BLaER1 treated with 17β-estradiol and CSF1 and Interleukin-3, amounts not matched to agents 10 nM and 100 nM (cell line): ENCODE measurements at regions not wholly inside any gene's neighbourhood (a gene's known extent, or its start where the extent isn't known, plus 50 kb on each side); places are given as distances from the start of the nearest gene placed in this dataset.

Source experiments
- H3K27ac ChIP-seq, 11 experiments: shearing (Covaris generic); formaldehyde crosslinking; 2 replicates each; pipeline ENCODE4 v1.8.1; 2022
- H3K27me3 ChIP-seq, 11 experiments: shearing (Covaris generic); formaldehyde crosslinking; 2 replicates each; pipeline ENCODE4 v1.8.1; 2022
- H3K36me3 ChIP-seq, 11 experiments: shearing (Covaris generic); formaldehyde crosslinking; 2 replicates each; pipeline ENCODE4 v1.8.1; 2022
- H3K4me1 ChIP-seq, 10 experiments: shearing (Covaris generic); formaldehyde crosslinking; 2 replicates each; pipeline ENCODE4 v1.8.1; 2022
- H3K4me2 ChIP-seq, 11 experiments: shearing (Covaris generic); formaldehyde crosslinking; 2 replicates each; pipeline ENCODE4 v1.8.1; 2022
- H3K4me3 ChIP-seq, 10 experiments: shearing (Covaris generic); formaldehyde crosslinking; 2 replicates each; pipeline ENCODE4 v1.8.1; 2022
- H3K9ac ChIP-seq, 11 experiments: shearing (Covaris generic); formaldehyde crosslinking; 2 replicates each; pipeline ENCODE4 v1.8.1; 2022
- H3K9me3 ChIP-seq, 11 experiments: shearing (Covaris generic); formaldehyde crosslinking; replicated peaks in 1 of 11; 2 replicates each; pipeline ENCODE4 v1.8.1; 2022
- H4K20me1 ChIP-seq, 11 experiments: shearing (Covaris generic); formaldehyde crosslinking; 2 replicates each; pipeline ENCODE4 v1.8.1; 2022
- Cebpa-rat ChIP-seq, 11 experiments: shearing (Covaris generic); IDR thresholded peaks; 2 replicates each; pipeline ENCODE4 v1.8.1; 2022

- Histone ChIP-seq H3K4me1 (peaks cover 5 to 10% (median 9%) of the 10 kb centered on the region in 10 experiments; a peak in 16 of 20 replicates), H3K4me2 (no peak overlapping the region), H3K27me3 (0 out of 22 replicates have a peak, but pooled peaks cover 0 to 4% (median 0%) of the 10 kb centered on the region in 11 experiments), H3K9me3 (no peaks in the 10 kb centered on the region), H4K20me1 (no peaks in the 10 kb centered on the region; a peak in 1 of 22 replicates), H3K36me3 (no peaks in the 10 kb centered on the region), H3K27ac (no peak overlapping the region), H3K9ac (no peak overlapping the region), H3K4me3 (no peak overlapping the region)
- TF ChIP-seq Cebpa-rat (IDR thresholded peaks at IDR 0.05): no peak
Measured at GRCh38 chr15:70290708-70291107, 193.0 kb upstream of the TLE3 start.

GRCh38 chr15:70289191-70289955 lies 191.7 kb upstream of the TLE3 start:
- Histone ChIP-seq H3K4me3 (no peak overlapping the region), H3K4me2 (0 out of 22 replicates have a peak overlapping the region, but pooled peaks of 2 of the 11 experiments have one; percentile 7 to 15), H3K9ac (no peak overlapping the region), H4K20me1 (no peaks in the 10 kb centered on the region; a peak in 1 of 22 replicates), H3K4me1 (peaks cover 9 to 13% (median 10%) of the 10 kb centered on the region in 10 experiments), H3K27me3 (0 out of 22 replicates have a peak, but pooled peaks cover 0 to 4% (median 0%) of the 10 kb centered on the region in 11 experiments), H3K9me3 (no peaks in the 10 kb centered on the region), H3K27ac (no peak overlapping the region), H3K36me3 (no peaks in the 10 kb centered on the region)
- TF ChIP-seq Cebpa-rat (IDR thresholded peaks at IDR 0.05): no peak

GRCh38 chr15:70286113-70286806 lies 188.5 kb upstream of the TLE3 start:
- no peak for TF ChIP-seq Cebpa-rat (IDR thresholded peaks at IDR 0.05)
- H3K4me2 ChIP-seq: peak overlapping the region in 8 of 11 experiments; percentile 30 to 57 (median 40); a peak in 14 of 22 replicates
- no peak overlapping the region for H3K9ac ChIP-seq
- H4K20me1 ChIP-seq: no peaks in the 10 kb centered on the region; a peak in 2 of 22 replicates
- peaks cover 19 to 32% (median 23%) of the 10 kb centered on the region in 10 experiments for H3K4me1 ChIP-seq
- H3K9me3 ChIP-seq: no peaks in the 10 kb centered on the region
- 0 out of 22 replicates have a peak, but pooled peaks cover 0 to 4% (median 0%) of the 10 kb centered on the region in 11 experiments for H3K27me3 ChIP-seq
- no peaks in the 10 kb centered on the region for H3K36me3 ChIP-seq
- H3K4me3 ChIP-seq: no peak overlapping the region
- H3K27ac ChIP-seq: no peak overlapping the region

- H3K36me3 ChIP-seq: no peaks in the 10 kb centered on the region
- TF ChIP-seq Cebpa-rat (IDR thresholded peaks at IDR 0.05): no peak
- 0 out of 22 replicates have a peak, but pooled peaks cover 0 to 2% (median 0%) of the 10 kb centered on the region in 11 experiments for H3K27me3 ChIP-seq
- peaks cover 20 to 34% (median 24%) of the 10 kb centered on the region in 10 experiments for H3K4me1 ChIP-seq
- H3K27ac ChIP-seq: 0 out of 22 replicates have a peak overlapping the region, but pooled peaks of 1 of the 11 experiments have one; percentile 9
- no peaks in the 10 kb centered on the region for H3K9me3 ChIP-seq
- no peak overlapping the region for H3K9ac ChIP-seq
- H3K4me3 ChIP-seq: no peak overlapping the region
- H3K4me2 ChIP-seq: peak overlapping the region in 5 of 11 experiments; percentile 15 to 45 (median 30); a peak in 8 of 22 replicates
- H4K20me1 ChIP-seq: no peaks in the 10 kb centered on the region; a peak in 1 of 22 replicates
Measured at GRCh38 chr15:70284438-70285214, 186.9 kb upstream of the TLE3 start.

- Histone ChIP-seq H3K27me3 (no peaks in the 10 kb centered on the region), H3K4me2 (peak overlapping the region in 1 of 11 experiments; percentile 31; a peak in 1 of 22 replicates), H3K27ac (no peak overlapping the region), H3K4me3 (no peak overlapping the region), H3K9ac (no peak overlapping the region), H3K4me1 (peaks cover 20 to 34% (median 24%) of the 10 kb centered on the region in 10 experiments), H3K9me3 (no peaks in the 10 kb centered on the region), H3K36me3 (no peaks in the 10 kb centered on the region), H4K20me1 (no peaks in the 10 kb centered on the region; a peak in 1 of 22 replicates)
- TF ChIP-seq Cebpa-rat (IDR thresholded peaks at IDR 0.05): no peak
Measured at GRCh38 chr15:70283511-70283910, 185.8 kb upstream of the TLE3 start.

- Histone ChIP-seq H3K4me1 (peaks cover 20 to 34% (median 24%) of the 10 kb centered on the region in 10 experiments), H3K4me3 (no peak overlapping the region), H3K4me2 (peak overlapping the region; percentile 1 to 58 (median 40); a peak in 19 of 22 replicates), H3K27ac (0 out of 22 replicates have a peak overlapping the region, but pooled peaks of 1 of the 11 experiments have one; percentile 4), H3K36me3 (no peaks in the 10 kb centered on the region), H3K9ac (no peak overlapping the region), H3K27me3 (0 out of 22 replicates have a peak, but pooled peaks cover 0 to 7% (median 0%) of the 10 kb centered on the region in 11 experiments), H3K9me3 (no peaks in the 10 kb centered on the region), H4K20me1 (peaks cover 0 to 2% (median 0%) of the 10 kb centered on the region in 11 experiments; a peak in 2 of 22 replicates)
- TF ChIP-seq Cebpa-rat (IDR thresholded peaks at IDR 0.05): no peak
Measured at GRCh38 chr15:70281811-70282307, 184.1 kb upstream of the TLE3 start.

- H3K9me3 ChIP-seq: no peaks in the 10 kb centered on the region
- H3K4me2 ChIP-seq: peak overlapping the region; percentile 1 to 58 (median 40); a peak in 17 of 22 replicates
- no peaks in the 10 kb centered on the region for H3K36me3 ChIP-seq
- TF ChIP-seq Cebpa-rat (IDR thresholded peaks at IDR 0.05): no peak
- H3K4me1 ChIP-seq: peaks cover 17 to 34% (median 21%) of the 10 kb centered on the region in 10 experiments
- H3K27me3 ChIP-seq: 0 out of 22 replicates have a peak, but pooled peaks cover 0 to 7% (median 0%) of the 10 kb centered on the region in 11 experiments
- H3K4me3 ChIP-seq: no peak overlapping the region
- H3K9ac ChIP-seq: no peak overlapping the region
- H3K27ac ChIP-seq: no peak overlapping the region
- peaks cover 0 to 2% (median 0%) of the 10 kb centered on the region in 11 experiments; a peak in 2 of 22 replicates for H4K20me1 ChIP-seq
Measured at GRCh38 chr15:70281261-70281810, 183.6 kb upstream of the TLE3 start.

- no peak overlapping the region for H3K27ac ChIP-seq
- H3K4me3 ChIP-seq: no peak overlapping the region
- no peaks in the 10 kb centered on the region for H3K36me3 ChIP-seq
- TF ChIP-seq Cebpa-rat (IDR thresholded peaks at IDR 0.05): no peak
- H4K20me1 ChIP-seq: peaks cover 0 to 2% (median 0%) of the 10 kb centered on the region in 11 experiments; a peak in 2 of 22 replicates
- H3K9ac ChIP-seq: no peak overlapping the region
- peak overlapping the region in 1 of 11 experiments; percentile 6; a peak in 1 of 22 replicates for H3K4me2 ChIP-seq
- H3K27me3 ChIP-seq: 0 out of 22 replicates have a peak, but pooled peaks cover 0 to 7% (median 0%) of the 10 kb centered on the region in 11 experiments
- H3K4me1 ChIP-seq: peaks cover 11 to 31% (median 16%) of the 10 kb centered on the region in 10 experiments; a peak in 19 of 20 replicates
- no peaks in the 10 kb centered on the region for H3K9me3 ChIP-seq
Measured at GRCh38 chr15:70280781-70281180, 183.1 kb upstream of the TLE3 start.
